IMR-90 (cell line): ENCODE measurements at regions not wholly inside any gene's neighbourhood (a gene's known extent, or its start where the extent isn't known, plus 50 kb on each side); places are given as distances from the start of the nearest gene placed in this dataset.

Experiments
- CEBPB ChIP-seq: IDR thresholded peaks from 2 replicates; pipeline ENCODE4 v1.6.1; 2012; ENCODE audit warnings: low read depth, low read length, improper control_type of control experiment
- CHD1 ChIP-seq: IDR thresholded peaks from 2 replicates; pipeline ENCODE4 v1.6.1; 2012; ENCODE audit warnings: low read depth, low read length, improper control_type of control experiment
- ELK1 ChIP-seq: fragments of 150-350 bp; IDR thresholded peaks from 2 replicates; pipeline ENCODE4 v1.6.1; 2016; ENCODE audit warnings: low read depth, mild to moderate bottlenecking, low read length, moderate library complexity, borderline replicate concordance
- MAFK ChIP-seq: IDR thresholded peaks from 2 replicates; pipeline ENCODE4 v1.6.1; 2012; ENCODE audit warnings: low read depth, low read length, improper control_type of control experiment
- POLR2A ChIP-seq: IDR thresholded peaks from 2 replicates; pipeline ENCODE4 v1.6.1; 2012; ENCODE audit warnings: mild to moderate bottlenecking, low read depth, low read length
- RFX5 ChIP-seq: IDR thresholded peaks from 2 replicates; pipeline ENCODE4 v1.8.0; 2012; ENCODE audit warnings: low read depth, mild to moderate bottlenecking, low read length, moderate library complexity
- TF ChIP-seq, protein P1 (sequence below): conservative IDR thresholded peaks from 2 replicates; pipeline ENCODE4 v1.5.1; 2012; ENCODE audit warnings: mild to moderate bottlenecking, low read depth, low read length, improper control_type of control experiment
- TF ChIP-seq, protein P2 (sequence below): fragments of 150-350 bp; IDR thresholded peaks from 2 replicates; pipeline ENCODE4 v1.6.1; 2017; ENCODE audit warnings: mild to moderate bottlenecking, antibody characterized with exemption, low read length, low read depth

GRCh38 chr6:145562771-145563615, 172.3 kb downstream of the EPM2A start:
- TF ChIP-seq ELK1 = no peak
- TF ChIP-seq MAFK = no peak
- TF ChIP-seq, protein P1, sequence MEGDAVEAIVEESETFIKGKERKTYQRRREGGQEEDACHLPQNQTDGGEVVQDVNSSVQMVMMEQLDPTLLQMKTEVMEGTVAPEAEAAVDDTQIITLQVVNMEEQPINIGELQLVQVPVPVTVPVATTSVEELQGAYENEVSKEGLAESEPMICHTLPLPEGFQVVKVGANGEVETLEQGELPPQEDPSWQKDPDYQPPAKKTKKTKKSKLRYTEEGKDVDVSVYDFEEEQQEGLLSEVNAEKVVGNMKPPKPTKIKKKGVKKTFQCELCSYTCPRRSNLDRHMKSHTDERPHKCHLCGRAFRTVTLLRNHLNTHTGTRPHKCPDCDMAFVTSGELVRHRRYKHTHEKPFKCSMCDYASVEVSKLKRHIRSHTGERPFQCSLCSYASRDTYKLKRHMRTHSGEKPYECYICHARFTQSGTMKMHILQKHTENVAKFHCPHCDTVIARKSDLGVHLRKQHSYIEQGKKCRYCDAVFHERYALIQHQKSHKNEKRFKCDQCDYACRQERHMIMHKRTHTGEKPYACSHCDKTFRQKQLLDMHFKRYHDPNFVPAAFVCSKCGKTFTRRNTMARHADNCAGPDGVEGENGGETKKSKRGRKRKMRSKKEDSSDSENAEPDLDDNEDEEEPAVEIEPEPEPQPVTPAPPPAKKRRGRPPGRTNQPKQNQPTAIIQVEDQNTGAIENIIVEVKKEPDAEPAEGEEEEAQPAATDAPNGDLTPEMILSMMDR = no peak
- TF ChIP-seq POLR2A = no peak
- TF ChIP-seq, protein P2, sequence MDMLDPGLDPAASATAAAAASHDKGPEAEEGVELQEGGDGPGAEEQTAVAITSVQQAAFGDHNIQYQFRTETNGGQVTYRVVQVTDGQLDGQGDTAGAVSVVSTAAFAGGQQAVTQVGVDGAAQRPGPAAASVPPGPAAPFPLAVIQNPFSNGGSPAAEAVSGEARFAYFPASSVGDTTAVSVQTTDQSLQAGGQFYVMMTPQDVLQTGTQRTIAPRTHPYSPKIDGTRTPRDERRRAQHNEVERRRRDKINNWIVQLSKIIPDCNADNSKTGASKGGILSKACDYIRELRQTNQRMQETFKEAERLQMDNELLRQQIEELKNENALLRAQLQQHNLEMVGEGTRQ = no peak
- no peak for TF ChIP-seq RFX5
- TF ChIP-seq CHD1 = no peak
- TF ChIP-seq CEBPB = no peak
